RWPE1 (cell line): ENCODE measurements at regions not wholly inside any gene's neighbourhood (a gene's known extent, or its start where the extent isn't known, plus 50 kb on each side); places are given as distances from the start of the nearest gene placed in this dataset.

Experiments used
- CTCF ChIA-PET: fragments of 350-600 bp; sonication (Branson Sonifier 250); formaldehyde crosslinking; extraction: SDS; loops from one replicate; lab custom pipeline; 2021; lab: Yijun Ruan, JAX
- POLR2A ChIA-PET: fragments of 400-600 bp; formaldehyde crosslinking; extraction: SDS; loops from one replicate; lab custom pipeline; 2020; ENCODE audit warnings: antibody characterized with exemption; ENCODE audit not compliant: low non-redundant PET; lab: Yijun Ruan, JAX
- DNase-seq: peaks from one replicate; pipeline ENCODE4 v3.0.0; 2012; ENCODE audit warnings: low spot score
- H3K27ac ChIP-seq: fragments of 450-650 bp; 2 replicates; pipeline ENCODE4 v1.5.1; 2017
- TF ChIP-seq, protein P1 (sequence below): fragments of 450-650 bp; conservative IDR thresholded peaks from 2 replicates; pipeline ENCODE4 v1.5.1; 2017; ENCODE audit warnings: low read depth, mild to moderate bottlenecking

DNA sequence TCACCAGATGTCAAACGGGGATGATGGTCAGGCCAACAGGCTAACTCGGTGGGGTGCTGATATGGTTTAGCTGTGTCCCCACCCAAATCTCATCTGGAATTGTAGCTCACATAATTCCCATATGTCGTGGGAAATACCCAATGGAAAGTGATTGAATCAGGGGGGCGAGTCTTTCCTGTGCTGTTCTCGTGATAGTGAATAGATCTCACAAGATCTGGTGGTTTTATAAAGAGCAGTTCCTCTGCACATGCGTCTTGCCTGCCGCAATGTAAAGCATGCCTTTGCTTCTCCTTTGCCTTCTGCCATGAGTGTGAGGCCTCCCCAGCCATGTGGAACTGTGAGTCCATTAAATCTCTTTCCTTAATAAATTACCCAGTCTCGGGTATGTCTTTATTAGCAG lies 74.4 kb upstream of the YWHAQ start:
- peak overlapping the region; percentile 91; the same call in 1 of the 2 replicates for H3K27ac ChIP-seq
- ChIA-PET POLR2A (no interaction called here), CTCF (no interaction called here)
- DNase-seq, result no peak
- TF ChIP-seq, protein P1, sequence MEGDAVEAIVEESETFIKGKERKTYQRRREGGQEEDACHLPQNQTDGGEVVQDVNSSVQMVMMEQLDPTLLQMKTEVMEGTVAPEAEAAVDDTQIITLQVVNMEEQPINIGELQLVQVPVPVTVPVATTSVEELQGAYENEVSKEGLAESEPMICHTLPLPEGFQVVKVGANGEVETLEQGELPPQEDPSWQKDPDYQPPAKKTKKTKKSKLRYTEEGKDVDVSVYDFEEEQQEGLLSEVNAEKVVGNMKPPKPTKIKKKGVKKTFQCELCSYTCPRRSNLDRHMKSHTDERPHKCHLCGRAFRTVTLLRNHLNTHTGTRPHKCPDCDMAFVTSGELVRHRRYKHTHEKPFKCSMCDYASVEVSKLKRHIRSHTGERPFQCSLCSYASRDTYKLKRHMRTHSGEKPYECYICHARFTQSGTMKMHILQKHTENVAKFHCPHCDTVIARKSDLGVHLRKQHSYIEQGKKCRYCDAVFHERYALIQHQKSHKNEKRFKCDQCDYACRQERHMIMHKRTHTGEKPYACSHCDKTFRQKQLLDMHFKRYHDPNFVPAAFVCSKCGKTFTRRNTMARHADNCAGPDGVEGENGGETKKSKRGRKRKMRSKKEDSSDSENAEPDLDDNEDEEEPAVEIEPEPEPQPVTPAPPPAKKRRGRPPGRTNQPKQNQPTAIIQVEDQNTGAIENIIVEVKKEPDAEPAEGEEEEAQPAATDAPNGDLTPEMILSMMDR, result no peak

DNA sequence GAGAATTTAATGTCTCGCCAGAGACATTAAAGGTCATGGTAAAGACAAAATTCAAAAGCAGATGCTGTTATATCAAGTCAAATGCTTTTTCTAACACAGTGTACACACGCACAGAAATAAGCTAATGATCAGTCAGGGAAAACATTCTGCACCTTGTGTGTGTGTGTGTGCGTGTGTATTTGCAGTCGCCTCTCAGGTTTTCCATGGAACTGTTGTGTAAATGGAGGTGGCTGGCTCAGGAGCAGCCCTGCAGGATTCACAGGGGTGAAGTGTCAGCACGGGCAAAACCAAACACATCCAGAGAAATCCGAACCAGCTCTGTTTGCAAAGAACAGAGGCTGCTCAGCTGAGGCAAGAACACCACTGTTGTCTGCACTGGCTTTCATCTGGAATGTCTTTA lies 76.2 kb upstream of the YWHAQ start:
- no peak for DNase-seq
- H3K27ac ChIP-seq, result no peak overlapping the region
- TF ChIP-seq, protein P1, result no peak
- ChIA-PET POLR2A (no interaction called here), CTCF (no interaction called here)

DNA sequence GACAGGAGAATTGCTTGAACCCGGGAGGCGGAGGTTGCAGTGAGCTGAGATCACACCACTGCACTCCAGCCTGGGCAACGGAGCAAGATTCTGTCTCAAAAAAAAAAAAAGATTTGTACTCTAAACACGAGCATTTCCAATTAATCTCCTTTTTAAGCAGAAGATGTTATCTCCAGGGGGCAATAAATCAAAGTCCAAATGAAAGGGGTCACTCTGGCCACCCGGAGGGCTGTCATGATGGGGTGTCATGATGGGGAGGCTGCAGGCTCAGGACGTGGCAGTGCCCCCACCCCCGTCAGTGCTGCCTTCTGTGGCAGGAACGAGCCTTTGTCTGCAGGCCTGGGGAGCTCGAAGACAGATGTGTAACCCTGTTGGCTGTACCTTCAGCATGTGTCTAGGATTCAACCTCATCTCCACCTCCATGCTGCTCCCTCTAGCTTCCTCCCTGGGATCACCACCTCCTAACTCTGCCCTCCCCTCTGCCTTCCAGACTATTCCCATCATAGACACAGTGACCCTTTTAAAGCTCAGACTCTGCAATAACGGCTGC lies 76.9 kb upstream of the YWHAQ start:
- H3K27ac ChIP-seq, result no peak overlapping the region
- CTCF ChIA-PET, result no interaction called here
- TF ChIP-seq, protein P1, result no peak
- POLR2A ChIA-PET, result no interaction called here
- DNase-seq, result no peak

DNA sequence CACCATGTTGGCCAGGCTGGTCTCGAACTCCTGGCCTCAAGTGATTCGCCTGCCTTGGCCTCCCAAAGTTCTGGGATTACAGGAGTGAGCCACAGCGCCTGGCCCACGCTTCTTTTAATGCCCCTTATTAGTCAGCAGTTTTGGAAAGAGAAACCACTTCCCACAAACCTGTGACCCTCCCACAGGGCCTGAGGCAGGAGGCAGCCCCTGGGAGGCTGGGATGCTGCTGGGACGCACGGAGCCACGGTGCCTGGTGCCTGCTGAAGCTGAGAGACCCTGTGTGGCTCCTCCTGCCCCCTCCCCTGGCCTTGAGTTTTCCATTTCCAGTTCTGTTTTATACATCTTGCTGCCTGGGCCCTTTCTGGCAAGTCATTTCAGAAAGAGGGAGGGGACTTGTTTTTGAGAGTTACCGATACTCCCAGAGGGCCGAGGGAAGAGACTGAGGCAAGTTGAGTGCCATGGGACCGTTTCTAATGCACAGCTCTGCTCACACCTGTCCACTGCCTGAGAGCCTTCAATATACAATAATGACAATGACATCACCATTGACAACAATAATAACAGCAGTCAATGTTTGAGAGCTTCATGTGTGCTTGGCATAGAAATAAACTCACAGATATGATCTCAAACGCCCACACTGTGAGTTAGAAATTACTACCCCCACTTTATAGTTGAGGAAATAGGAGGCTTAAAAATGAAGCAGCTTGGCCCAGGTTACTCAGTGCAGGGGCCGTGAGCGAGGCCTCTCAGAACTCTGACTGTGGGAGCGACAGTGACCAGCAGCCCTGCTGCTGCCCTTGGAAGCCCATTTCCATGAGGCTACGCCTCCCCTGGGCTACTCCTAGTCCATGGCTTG lies 78.1 kb upstream of the YWHAQ start:
- no peak for DNase-seq
- ChIA-PET POLR2A (no interaction called here), CTCF (interaction anchor here (0.6 kb wide), 1 partner anchor 126 kb away, joined by 3 read pairs; no protein-coding TSS in a partner anchor)
- H3K27ac ChIP-seq, result no peak overlapping the region
- TF ChIP-seq, protein P1, result no peak

DNA sequence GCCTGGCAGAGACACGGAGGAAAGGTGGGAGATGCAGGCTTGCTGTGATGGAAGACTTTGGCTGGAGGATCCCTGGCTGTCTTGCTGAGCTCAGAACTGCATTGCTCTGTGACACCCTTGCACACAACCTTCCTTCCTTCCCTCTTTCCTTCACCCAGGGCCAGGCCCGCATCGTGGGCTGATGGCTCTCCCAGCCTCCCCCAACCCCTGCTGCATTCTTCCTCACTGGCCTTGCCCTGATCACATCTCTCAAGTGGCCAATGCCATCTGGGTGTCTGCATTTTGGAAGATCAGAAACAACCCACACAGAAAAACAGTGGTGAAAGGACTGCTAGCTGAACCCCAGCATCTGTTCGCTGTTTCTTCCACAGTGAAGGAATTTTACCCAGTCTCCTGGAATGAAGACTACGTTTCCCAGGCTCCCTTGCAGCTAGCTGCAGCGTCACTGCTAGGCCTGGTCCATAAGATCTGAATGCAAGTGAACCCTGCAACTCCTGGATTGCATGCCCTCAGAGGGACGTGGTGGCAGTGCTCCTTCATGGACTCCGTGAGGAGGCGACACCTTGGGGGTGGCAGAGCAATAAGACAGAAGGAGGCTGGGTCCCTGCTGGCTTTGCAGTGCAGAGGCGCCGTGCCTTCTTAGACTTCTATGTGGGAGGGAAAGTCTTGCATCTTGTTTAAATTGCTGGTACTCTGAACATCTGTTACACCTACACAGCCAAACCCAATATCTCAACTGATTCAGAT lies 78.9 kb upstream of the YWHAQ start:
- TF ChIP-seq, protein P1, result no peak
- ChIA-PET POLR2A (no interaction called here), CTCF (interaction anchor here (0.6 kb wide), 1 partner anchor 127 kb away, joined by 3 read pairs; no protein-coding TSS in a partner anchor)
- DNase-seq, result no peak
- H3K27ac ChIP-seq, result peak overlapping the region; percentile 10; the same call in 1 of the 2 replicates

DNA sequence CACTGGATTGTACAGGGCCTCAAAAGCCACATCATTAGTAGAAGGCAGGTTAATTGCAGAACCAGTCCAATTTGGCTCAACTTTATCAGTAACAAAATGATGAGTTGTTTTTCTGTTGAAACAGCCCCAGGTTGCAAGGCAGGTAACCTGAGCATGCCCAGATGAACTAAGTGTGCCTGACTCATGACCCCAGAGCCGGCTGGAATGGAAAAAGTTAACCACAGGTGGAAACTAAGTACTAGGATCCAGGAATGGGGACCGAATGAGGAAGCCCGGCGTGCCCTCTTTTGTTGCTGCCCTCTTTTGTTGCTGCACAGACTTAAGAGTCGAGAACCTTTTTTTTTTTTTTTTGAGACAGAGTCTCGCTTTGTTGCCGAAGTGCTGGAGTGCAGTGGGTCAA lies 79.5 kb upstream of the YWHAQ start:
- ChIA-PET POLR2A (no interaction called here), CTCF (interaction anchor here (0.6 kb wide), 1 partner anchor 174 kb away, joined by 7 read pairs; no protein-coding TSS in a partner anchor)
- TF ChIP-seq, protein P1, result no peak

More for the DNA sequence above, 79.5 kb upstream of the YWHAQ start:
- DNase-seq, result peak; percentile 81
- H3K27ac ChIP-seq, result no peak overlapping the region
